WTC11 (cell line): ENCODE measurements at regions not wholly inside any gene's neighbourhood (a gene's known extent, or its start where the extent isn't known, plus 50 kb on each side); places are given as distances from the start of the nearest gene placed in this dataset.

Experiments
- CREB1 ChIP-seq: sonication (generic); formaldehyde crosslinking; IDR thresholded peaks from 2 replicates; pipeline ENCODE4 v1.8.0; 2023; ENCODE audit warnings: mild to moderate bottlenecking, missing genetic modification reagents
- MYBL2 ChIP-seq: sonication (generic); formaldehyde crosslinking; IDR thresholded peaks from 2 replicates; pipeline ENCODE4 v1.8.1; 2023; ENCODE audit warnings: mild to moderate bottlenecking, moderate library complexity, missing genetic modification reagents
- NR2C2 ChIP-seq: sonication (generic); formaldehyde crosslinking; IDR thresholded peaks from 2 replicates; pipeline ENCODE4 v1.8.0; 2022; ENCODE audit warnings: mild to moderate bottlenecking, missing genetic modification reagents
- SMAD4 ChIP-seq: sonication (generic); formaldehyde crosslinking; IDR thresholded peaks from 2 replicates; pipeline ENCODE4 v1.8.0; 2022; ENCODE audit warnings: mild to moderate bottlenecking, missing genetic modification reagents
- TCF7 ChIP-seq: sonication (generic); formaldehyde crosslinking; IDR thresholded peaks from 2 replicates; pipeline ENCODE4 v1.8.0; 2022; ENCODE audit warnings: mild to moderate bottlenecking, low read depth, missing genetic modification reagents, moderate library complexity
- ZBTB21 ChIP-seq: sonication (generic); formaldehyde crosslinking; IDR thresholded peaks from 2 replicates; pipeline ENCODE4 v1.8.1; 2023; ENCODE audit warnings: mild to moderate bottlenecking, missing genetic modification reagents, borderline replicate concordance
- TF ChIP-seq, protein P1 (sequence below): fragments of 200-600 bp; IDR thresholded peaks from 2 replicates; pipeline ENCODE4 v1.8.0; 2022; ENCODE audit warnings: antibody characterized with exemption
- TF ChIP-seq, protein P2 (sequence below): sonication (generic); formaldehyde crosslinking; IDR thresholded peaks from 2 replicates; pipeline ENCODE4 v1.8.1; 2023; ENCODE audit warnings: mild to moderate bottlenecking, missing genetic modification reagents
- TF ChIP-seq, protein P3 (sequence below): sonication (generic); formaldehyde crosslinking; IDR thresholded peaks from 2 replicates; pipeline ENCODE4 v1.8.1; 2023; ENCODE audit warnings: mild to moderate bottlenecking, moderate library complexity, missing genetic modification reagents
- TF ChIP-seq, protein P4 (sequence below): fragments of 250-450 bp; sonication (Bioruptor Pico); IDR thresholded peaks from 2 replicates; pipeline ENCODE4 v1.9.0; 2021; ENCODE audit warnings: mild to moderate bottlenecking, borderline replicate concordance
- TF ChIP-seq, protein P5 (sequence below): sonication (generic); formaldehyde crosslinking; IDR thresholded peaks from 2 replicates; pipeline ENCODE4 v1.8.1; 2023; ENCODE audit warnings: mild to moderate bottlenecking, missing genetic modification reagents, moderate library complexity
- TF ChIP-seq, protein P6 (sequence below): sonication (generic); formaldehyde crosslinking; IDR thresholded peaks from 2 replicates; pipeline ENCODE4 v1.8.1; 2022; ENCODE audit warnings: low read depth, missing genetic modification reagents, borderline replicate concordance

DNA sequence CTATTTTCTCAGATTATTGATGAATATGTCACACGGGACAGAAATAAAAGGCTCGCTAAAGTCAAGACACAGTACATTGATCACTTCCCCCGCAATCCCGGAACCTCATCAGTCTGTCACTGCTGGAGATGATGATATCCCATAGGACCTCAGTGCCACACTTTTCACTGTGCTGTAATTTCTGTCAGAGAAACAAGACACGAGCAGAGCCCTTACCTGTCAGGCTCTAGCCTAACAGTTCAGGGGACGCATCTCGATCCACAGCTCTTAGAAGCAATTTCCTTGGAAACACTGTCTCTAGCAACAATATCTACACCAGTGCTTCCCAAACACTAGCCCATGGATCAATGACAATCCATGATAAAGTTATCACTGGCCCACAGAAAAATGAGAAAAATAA lies 140.0 kb downstream of the GRIN2B start:
- TF ChIP-seq, protein P1, sequence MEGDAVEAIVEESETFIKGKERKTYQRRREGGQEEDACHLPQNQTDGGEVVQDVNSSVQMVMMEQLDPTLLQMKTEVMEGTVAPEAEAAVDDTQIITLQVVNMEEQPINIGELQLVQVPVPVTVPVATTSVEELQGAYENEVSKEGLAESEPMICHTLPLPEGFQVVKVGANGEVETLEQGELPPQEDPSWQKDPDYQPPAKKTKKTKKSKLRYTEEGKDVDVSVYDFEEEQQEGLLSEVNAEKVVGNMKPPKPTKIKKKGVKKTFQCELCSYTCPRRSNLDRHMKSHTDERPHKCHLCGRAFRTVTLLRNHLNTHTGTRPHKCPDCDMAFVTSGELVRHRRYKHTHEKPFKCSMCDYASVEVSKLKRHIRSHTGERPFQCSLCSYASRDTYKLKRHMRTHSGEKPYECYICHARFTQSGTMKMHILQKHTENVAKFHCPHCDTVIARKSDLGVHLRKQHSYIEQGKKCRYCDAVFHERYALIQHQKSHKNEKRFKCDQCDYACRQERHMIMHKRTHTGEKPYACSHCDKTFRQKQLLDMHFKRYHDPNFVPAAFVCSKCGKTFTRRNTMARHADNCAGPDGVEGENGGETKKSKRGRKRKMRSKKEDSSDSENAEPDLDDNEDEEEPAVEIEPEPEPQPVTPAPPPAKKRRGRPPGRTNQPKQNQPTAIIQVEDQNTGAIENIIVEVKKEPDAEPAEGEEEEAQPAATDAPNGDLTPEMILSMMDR = no peak
- TF ChIP-seq, protein P2, sequence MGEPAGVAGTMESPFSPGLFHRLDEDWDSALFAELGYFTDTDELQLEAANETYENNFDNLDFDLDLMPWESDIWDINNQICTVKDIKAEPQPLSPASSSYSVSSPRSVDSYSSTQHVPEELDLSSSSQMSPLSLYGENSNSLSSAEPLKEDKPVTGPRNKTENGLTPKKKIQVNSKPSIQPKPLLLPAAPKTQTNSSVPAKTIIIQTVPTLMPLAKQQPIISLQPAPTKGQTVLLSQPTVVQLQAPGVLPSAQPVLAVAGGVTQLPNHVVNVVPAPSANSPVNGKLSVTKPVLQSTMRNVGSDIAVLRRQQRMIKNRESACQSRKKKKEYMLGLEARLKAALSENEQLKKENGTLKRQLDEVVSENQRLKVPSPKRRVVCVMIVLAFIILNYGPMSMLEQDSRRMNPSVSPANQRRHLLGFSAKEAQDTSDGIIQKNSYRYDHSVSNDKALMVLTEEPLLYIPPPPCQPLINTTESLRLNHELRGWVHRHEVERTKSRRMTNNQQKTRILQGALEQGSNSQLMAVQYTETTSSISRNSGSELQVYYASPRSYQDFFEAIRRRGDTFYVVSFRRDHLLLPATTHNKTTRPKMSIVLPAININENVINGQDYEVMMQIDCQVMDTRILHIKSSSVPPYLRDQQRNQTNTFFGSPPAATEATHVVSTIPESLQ (CRISPR knock-in tag) = no peak
- TF ChIP-seq CREB1 (CRISPR knock-in tag) (no peak), ZBTB21 (no peak), TCF7 (CRISPR knock-in tag) (no peak), MYBL2 (CRISPR knock-in tag) (no peak), SMAD4 (CRISPR knock-in tag) (no peak), NR2C2 (no peak)
- TF ChIP-seq, protein P3, sequence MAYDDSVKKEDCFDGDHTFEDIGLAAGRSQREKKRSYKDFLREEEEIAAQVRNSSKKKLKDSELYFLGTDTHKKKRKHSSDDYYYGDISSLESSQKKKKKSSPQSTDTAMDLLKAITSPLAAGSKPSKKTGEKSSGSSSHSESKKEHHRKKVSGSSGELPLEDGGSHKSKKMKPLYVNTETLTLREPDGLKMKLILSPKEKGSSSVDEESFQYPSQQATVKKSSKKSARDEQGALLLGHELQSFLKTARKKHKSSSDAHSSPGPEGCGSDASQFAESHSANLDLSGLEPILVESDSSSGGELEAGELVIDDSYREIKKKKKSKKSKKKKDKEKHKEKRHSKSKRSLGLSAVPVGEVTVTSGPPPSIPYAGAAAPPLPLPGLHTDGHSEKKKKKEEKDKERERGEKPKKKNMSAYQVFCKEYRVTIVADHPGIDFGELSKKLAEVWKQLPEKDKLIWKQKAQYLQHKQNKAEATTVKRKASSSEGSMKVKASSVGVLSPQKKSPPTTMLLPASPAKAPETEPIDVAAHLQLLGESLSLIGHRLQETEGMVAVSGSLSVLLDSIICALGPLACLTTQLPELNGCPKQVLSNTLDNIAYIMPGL (CRISPR knock-in tag) = no peak
- TF ChIP-seq, protein P4, sequence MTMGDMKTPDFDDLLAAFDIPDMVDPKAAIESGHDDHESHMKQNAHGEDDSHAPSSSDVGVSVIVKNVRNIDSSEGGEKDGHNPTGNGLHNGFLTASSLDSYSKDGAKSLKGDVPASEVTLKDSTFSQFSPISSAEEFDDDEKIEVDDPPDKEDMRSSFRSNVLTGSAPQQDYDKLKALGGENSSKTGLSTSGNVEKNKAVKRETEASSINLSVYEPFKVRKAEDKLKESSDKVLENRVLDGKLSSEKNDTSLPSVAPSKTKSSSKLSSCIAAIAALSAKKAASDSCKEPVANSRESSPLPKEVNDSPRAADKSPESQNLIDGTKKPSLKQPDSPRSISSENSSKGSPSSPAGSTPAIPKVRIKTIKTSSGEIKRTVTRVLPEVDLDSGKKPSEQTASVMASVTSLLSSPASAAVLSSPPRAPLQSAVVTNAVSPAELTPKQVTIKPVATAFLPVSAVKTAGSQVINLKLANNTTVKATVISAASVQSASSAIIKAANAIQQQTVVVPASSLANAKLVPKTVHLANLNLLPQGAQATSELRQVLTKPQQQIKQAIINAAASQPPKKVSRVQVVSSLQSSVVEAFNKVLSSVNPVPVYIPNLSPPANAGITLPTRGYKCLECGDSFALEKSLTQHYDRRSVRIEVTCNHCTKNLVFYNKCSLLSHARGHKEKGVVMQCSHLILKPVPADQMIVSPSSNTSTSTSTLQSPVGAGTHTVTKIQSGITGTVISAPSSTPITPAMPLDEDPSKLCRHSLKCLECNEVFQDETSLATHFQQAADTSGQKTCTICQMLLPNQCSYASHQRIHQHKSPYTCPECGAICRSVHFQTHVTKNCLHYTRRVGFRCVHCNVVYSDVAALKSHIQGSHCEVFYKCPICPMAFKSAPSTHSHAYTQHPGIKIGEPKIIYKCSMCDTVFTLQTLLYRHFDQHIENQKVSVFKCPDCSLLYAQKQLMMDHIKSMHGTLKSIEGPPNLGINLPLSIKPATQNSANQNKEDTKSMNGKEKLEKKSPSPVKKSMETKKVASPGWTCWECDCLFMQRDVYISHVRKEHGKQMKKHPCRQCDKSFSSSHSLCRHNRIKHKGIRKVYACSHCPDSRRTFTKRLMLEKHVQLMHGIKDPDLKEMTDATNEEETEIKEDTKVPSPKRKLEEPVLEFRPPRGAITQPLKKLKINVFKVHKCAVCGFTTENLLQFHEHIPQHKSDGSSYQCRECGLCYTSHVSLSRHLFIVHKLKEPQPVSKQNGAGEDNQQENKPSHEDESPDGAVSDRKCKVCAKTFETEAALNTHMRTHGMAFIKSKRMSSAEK (CRISPR knock-in tag) = no peak
- TF ChIP-seq, protein P5, sequence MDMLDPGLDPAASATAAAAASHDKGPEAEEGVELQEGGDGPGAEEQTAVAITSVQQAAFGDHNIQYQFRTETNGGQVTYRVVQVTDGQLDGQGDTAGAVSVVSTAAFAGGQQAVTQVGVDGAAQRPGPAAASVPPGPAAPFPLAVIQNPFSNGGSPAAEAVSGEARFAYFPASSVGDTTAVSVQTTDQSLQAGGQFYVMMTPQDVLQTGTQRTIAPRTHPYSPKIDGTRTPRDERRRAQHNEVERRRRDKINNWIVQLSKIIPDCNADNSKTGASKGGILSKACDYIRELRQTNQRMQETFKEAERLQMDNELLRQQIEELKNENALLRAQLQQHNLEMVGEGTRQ (CRISPR knock-in tag) = no peak
- TF ChIP-seq, protein P6, sequence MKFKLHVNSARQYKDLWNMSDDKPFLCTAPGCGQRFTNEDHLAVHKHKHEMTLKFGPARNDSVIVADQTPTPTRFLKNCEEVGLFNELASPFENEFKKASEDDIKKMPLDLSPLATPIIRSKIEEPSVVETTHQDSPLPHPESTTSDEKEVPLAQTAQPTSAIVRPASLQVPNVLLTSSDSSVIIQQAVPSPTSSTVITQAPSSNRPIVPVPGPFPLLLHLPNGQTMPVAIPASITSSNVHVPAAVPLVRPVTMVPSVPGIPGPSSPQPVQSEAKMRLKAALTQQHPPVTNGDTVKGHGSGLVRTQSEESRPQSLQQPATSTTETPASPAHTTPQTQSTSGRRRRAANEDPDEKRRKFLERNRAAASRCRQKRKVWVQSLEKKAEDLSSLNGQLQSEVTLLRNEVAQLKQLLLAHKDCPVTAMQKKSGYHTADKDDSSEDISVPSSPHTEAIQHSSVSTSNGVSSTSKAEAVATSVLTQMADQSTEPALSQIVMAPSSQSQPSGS (CRISPR knock-in tag) = no peak
